AG09309 (cell line): ENCODE measurements at regions not wholly inside any gene's neighbourhood (a gene's known extent, or its start where the extent isn't known, plus 50 kb on each side); places are given as distances from the start of the nearest gene placed in this dataset.

Source experiments
- DNase-seq: peaks from one replicate; pipeline ENCODE4 v3.0.0-alpha.2; 2010; ENCODE audit warnings: low read depth
- H3K4me3 ChIP-seq: 2 replicates; pipeline ENCODE4 v1.5.1; 2011; ENCODE audit warnings: mild to moderate bottlenecking, low read depth, low read length, moderate library complexity; ENCODE audit not compliant: control insufficient read depth
- CTCF ChIP-seq: IDR thresholded peaks from 2 replicates; pipeline ENCODE4 v1.5.1; 2011; ENCODE audit warnings: mild to moderate bottlenecking, low read depth, low read length, inconsistent platforms; ENCODE audit not compliant: insufficient read depth, control insufficient read depth; ENCODE audit errors: missing control alignments

DNA sequence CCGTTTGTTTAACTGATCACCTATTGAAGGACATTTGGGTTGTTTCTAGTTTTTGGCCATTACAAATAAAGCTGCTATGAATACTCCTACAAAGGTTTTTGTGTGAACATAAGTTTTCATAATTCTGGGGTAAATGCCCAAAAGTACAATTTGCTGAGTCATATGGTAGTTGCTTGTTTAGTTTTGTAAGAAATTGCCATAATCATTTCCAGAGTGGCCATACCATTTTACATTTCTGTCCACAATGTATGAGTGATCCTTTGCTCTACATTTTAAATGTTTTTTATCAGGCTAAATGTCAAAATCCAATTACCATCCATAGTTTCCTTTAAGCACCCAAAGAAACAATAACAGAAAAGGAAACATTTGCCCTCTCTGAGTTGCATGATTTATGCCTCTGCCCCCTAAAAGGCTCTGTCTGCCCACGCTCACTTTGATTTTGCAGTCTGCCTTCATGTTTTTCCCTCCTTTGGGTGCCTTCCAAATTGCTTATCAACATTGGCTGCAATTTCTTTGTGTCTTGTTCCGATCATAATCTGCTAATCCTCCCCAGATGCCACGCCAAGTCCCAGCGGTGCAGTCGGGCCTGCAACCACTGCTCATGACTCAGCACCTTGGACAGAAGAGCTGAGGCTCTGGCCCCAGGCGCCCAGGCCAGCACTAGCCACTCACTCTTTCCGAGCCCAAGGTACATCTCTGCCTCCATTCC, 339.2 kb downstream of the PIK3R1 start:
- TF ChIP-seq CTCF: no peak
- peak; percentile 93 for DNase-seq
- no peak overlapping the region for H3K4me3 ChIP-seq

- DNase-seq: no peak
- TF ChIP-seq CTCF: no peak
These were observed 340.5 kb downstream of the PIK3R1 start for GRCh38 chr5:68555907-68556681.

DNA sequence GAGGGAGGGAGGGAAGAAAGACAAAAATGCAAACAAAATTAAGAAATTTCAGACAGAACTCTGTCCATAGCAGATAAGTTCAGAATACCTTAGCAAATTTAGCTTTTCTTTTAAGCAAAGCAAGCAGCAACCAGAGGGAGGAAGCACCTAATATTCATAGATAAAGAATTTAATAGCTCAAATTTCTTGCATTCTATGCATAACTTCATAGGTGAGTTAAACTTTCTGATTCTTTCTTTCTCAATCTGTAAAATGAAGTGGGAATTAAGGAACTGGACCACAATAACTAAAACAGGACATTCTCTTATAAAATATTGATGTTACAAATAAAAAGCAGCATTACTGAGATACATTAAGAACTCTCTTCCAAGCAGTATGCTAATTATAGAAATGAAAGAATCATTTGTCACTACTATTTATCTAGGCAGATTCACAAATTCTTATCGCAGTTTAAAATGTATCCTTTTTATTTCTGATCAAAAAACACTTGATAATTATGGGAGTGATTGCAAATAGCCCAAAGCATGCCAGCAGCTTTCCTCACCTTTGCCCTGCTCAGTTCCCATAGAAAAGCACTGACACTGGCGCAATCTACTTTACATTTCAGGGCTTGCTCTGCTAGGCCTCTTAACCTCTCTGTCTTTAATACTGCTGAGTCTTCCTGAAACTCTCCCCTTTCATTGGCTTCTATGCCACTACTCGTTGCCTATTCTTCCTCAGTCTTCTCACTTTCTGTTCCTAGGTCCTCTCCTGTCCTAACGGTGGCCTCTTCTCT, 341.8 kb downstream of the PIK3R1 start:
- no peak for DNase-seq
- no peak for TF ChIP-seq CTCF
- H3K4me3 ChIP-seq: no peak overlapping the region

More at GRCh38 chr5:68555907-68556681, 340.5 kb downstream of the PIK3R1 start:
- H3K4me3 ChIP-seq: no peak overlapping the region

- no peak for TF ChIP-seq CTCF
- no peak overlapping the region for H3K4me3 ChIP-seq
- no peak for DNase-seq
These were observed 346.8 kb downstream of the PIK3R1 start for GRCh38 chr5:68562308-68562707.

GRCh38 chr5:68565427-68565826, 349.9 kb downstream of the PIK3R1 start:
- DNase-seq: no peak
- H3K4me3 ChIP-seq: no peak overlapping the region
- no peak for TF ChIP-seq CTCF

GRCh38 chr5:68576805-68577204, 361.2 kb downstream of the PIK3R1 start:
- no peak for DNase-seq
- no peak overlapping the region for H3K4me3 ChIP-seq
- TF ChIP-seq CTCF: no peak
